ENCODE measurements at regions not wholly inside any gene's neighbourhood (a gene's known extent, or its start where the extent isn't known, plus 50 kb on each side); places are given as distances from the start of the nearest gene placed in this dataset.
"Not testable (repeated sequence)": the region's sequence is repeated elsewhere in the genome, so short reads cannot be mapped to it uniquely, and the experiment has no call there.

- no peak overlapping the region for H2AFZ ChIP-seq (ENCODE audit: low read depth, low read length)
- no peak for DNase-seq
- no peak overlapping the region for H3K23ac ChIP-seq (ENCODE audit: low read length in 2 of 2)
- no peak overlapping the region for H4K91ac ChIP-seq (ENCODE audit: low read length)
- no peaks in the 10 kb centered on the region for H3K36me3 ChIP-seq (ENCODE audit: control insufficient read depth in 1 of 2, insufficient read depth in 2 of 2, low read depth in 1 of 2, low read length in 2 of 2)
- no peak overlapping the region for H3K18ac ChIP-seq (ENCODE audit: low read depth in 1 of 2, low read length in 2 of 2)
- H2BK120ac ChIP-seq (ENCODE audit: low read depth, low read length), result no peak overlapping the region
- H3K27me3 ChIP-seq (ENCODE audit: control insufficient read depth in 1 of 2, insufficient read depth in 1 of 2, low read length in 2 of 2), result no peaks in the 10 kb centered on the region
- no peak overlapping the region for H3K27ac ChIP-seq (ENCODE audit: low read length, poor library complexity, severe bottlenecking)
- WGBS, result 91% methylated on average over 11 of the region's 11 CpGs
- H3K9me3 ChIP-seq (ENCODE audit: control insufficient read depth, low read length), result peaks cover 12% of the 10 kb centered on the region
- no peak overlapping the region for H2AK5ac ChIP-seq (ENCODE audit: low read length, severe bottlenecking)
- H3K14ac ChIP-seq (ENCODE audit: low read length in 2 of 2), result no peak overlapping the region
- H3K79me1 ChIP-seq (replicated peaks; ENCODE audit: low read length, poor library complexity, severe bottlenecking), result peaks cover 5% of the 10 kb centered on the region
- H4K8ac ChIP-seq (ENCODE audit: low read length), result no peak overlapping the region
- H2BK15ac ChIP-seq (ENCODE audit: low read depth, poor library complexity, severe bottlenecking), result no peak overlapping the region
- H3K4me3 ChIP-seq (ENCODE audit: insufficient read depth in 1 of 2, low read depth in 1 of 2, low read length in 2 of 2), result no peak overlapping the region
- no peak overlapping the region for H2BK12ac ChIP-seq (ENCODE audit: low read length in 2 of 2)
- no peak overlapping the region for H2BK5ac ChIP-seq (ENCODE audit: low read depth, low read length, poor library complexity, severe bottlenecking)
- no peak overlapping the region for H3K4me2 ChIP-seq (ENCODE audit: low read length, poor library complexity, severe bottlenecking)
- H3K4me1 ChIP-seq (ENCODE audit: control insufficient read depth, insufficient read depth, low read depth, low read length), result no peaks in the 10 kb centered on the region
- H3K9ac ChIP-seq (ENCODE audit: low read length), result no peak overlapping the region
- H3K4ac ChIP-seq (ENCODE audit: low read depth in 1 of 2, low read length in 2 of 2), result no peak overlapping the region
Observed at GRCh38 chr11:71171576-71171975, 80.8 kb downstream of the SHANK2 start.

- DNase-seq, result no peak
- no peak overlapping the region for H3K4me3 ChIP-seq (ENCODE audit: insufficient read depth in 1 of 2, low read depth in 1 of 2, low read length in 2 of 2)
- no peak overlapping the region for H2BK15ac ChIP-seq (ENCODE audit: low read depth, poor library complexity, severe bottlenecking)
Observed at GRCh38 chr11:71170624-71171423, 81.6 kb downstream of the SHANK2 start.

GRCh38 chr11:71169313-71169712 lies 83.1 kb downstream of the SHANK2 start:
- H3K27me3 ChIP-seq (ENCODE audit: control insufficient read depth in 1 of 2, insufficient read depth in 1 of 2, low read length in 2 of 2), result no peaks in the 10 kb centered on the region
- no peak overlapping the region for H2BK5ac ChIP-seq (ENCODE audit: low read depth, low read length, poor library complexity, severe bottlenecking)
- no peak overlapping the region for H3K14ac ChIP-seq (ENCODE audit: low read length in 2 of 2)
- 76% methylated on average over 3 of the region's 8 CpGs for WGBS
- no peak overlapping the region for H3K4ac ChIP-seq (ENCODE audit: low read depth in 1 of 2, low read length in 2 of 2)
- no peak overlapping the region for H2AFZ ChIP-seq (ENCODE audit: low read depth, low read length)
- no peak overlapping the region for H2AK5ac ChIP-seq (ENCODE audit: low read length, severe bottlenecking)
- peaks cover 0 to 4% of the 10 kb centered on the region in 2 experiments for H3K36me3 ChIP-seq (ENCODE audit: control insufficient read depth in 1 of 2, insufficient read depth in 2 of 2, low read depth in 1 of 2, low read length in 2 of 2)
- peaks cover 8% of the 10 kb centered on the region for H3K79me1 ChIP-seq (replicated peaks; ENCODE audit: low read length, poor library complexity, severe bottlenecking)
- no peaks in the 10 kb centered on the region for H3K9me3 ChIP-seq (ENCODE audit: control insufficient read depth, low read length)
- no peak overlapping the region for H4K91ac ChIP-seq (ENCODE audit: low read length)
- H2BK12ac ChIP-seq (ENCODE audit: low read length in 2 of 2), result no peak overlapping the region
- H3K4me3 ChIP-seq (ENCODE audit: insufficient read depth in 1 of 2, low read depth in 1 of 2, low read length in 2 of 2), result no peak overlapping the region
- no peak overlapping the region for H3K9ac ChIP-seq (ENCODE audit: low read length)
- H3K23ac ChIP-seq (ENCODE audit: low read length in 2 of 2), result no peak overlapping the region
- no peak overlapping the region for H3K4me2 ChIP-seq (ENCODE audit: low read length, poor library complexity, severe bottlenecking)
- DNase-seq, result no peak
- H3K27ac ChIP-seq (ENCODE audit: low read length, poor library complexity, severe bottlenecking), result no peak overlapping the region
- no peak overlapping the region for H2BK15ac ChIP-seq (ENCODE audit: low read depth, poor library complexity, severe bottlenecking)
- no peak overlapping the region for H3K18ac ChIP-seq (ENCODE audit: low read depth in 1 of 2, low read length in 2 of 2)
- H4K8ac ChIP-seq (ENCODE audit: low read length), result no peak overlapping the region
- no peak overlapping the region for H2BK120ac ChIP-seq (ENCODE audit: low read depth, low read length)
- H3K4me1 ChIP-seq (ENCODE audit: control insufficient read depth, insufficient read depth, low read depth, low read length), result no peaks in the 10 kb centered on the region

More at GRCh38 chr11:71170624-71171423, 81.6 kb downstream of the SHANK2 start:
- Histone ChIP-seq H3K14ac (ENCODE audit: low read length in 2 of 2) (no peak overlapping the region), H3K4me2 (ENCODE audit: low read length, poor library complexity, severe bottlenecking) (no peak overlapping the region), H4K91ac (ENCODE audit: low read length) (no peak overlapping the region), H3K27ac (ENCODE audit: low read length, poor library complexity, severe bottlenecking) (no peak overlapping the region), H3K9me3 (ENCODE audit: control insufficient read depth, low read length) (peaks cover 5% of the 10 kb centered on the region), H2BK120ac (ENCODE audit: low read depth, low read length) (no peak overlapping the region), H2BK12ac (ENCODE audit: low read length in 2 of 2) (no peak overlapping the region), H3K4me1 (ENCODE audit: control insufficient read depth, insufficient read depth, low read depth, low read length) (no peaks in the 10 kb centered on the region), H3K4ac (ENCODE audit: low read depth in 1 of 2, low read length in 2 of 2) (no peak overlapping the region), H3K18ac (ENCODE audit: low read depth in 1 of 2, low read length in 2 of 2) (no peak overlapping the region), H3K36me3 (ENCODE audit: control insufficient read depth in 1 of 2, insufficient read depth in 2 of 2, low read depth in 1 of 2, low read length in 2 of 2) (peaks cover 0 to 1% of the 10 kb centered on the region in 2 experiments), H3K79me1 (replicated peaks; ENCODE audit: low read length, poor library complexity, severe bottlenecking) (peaks cover 8% of the 10 kb centered on the region), H2AK5ac (ENCODE audit: low read length, severe bottlenecking) (no peak overlapping the region), H4K8ac (ENCODE audit: low read length) (no peak overlapping the region), H3K27me3 (ENCODE audit: control insufficient read depth in 1 of 2, insufficient read depth in 1 of 2, low read length in 2 of 2) (no peaks in the 10 kb centered on the region), H2BK5ac (ENCODE audit: low read depth, low read length, poor library complexity, severe bottlenecking) (no peak overlapping the region), H3K9ac (ENCODE audit: low read length) (no peak overlapping the region), H3K23ac (ENCODE audit: low read length in 2 of 2) (no peak overlapping the region), H2AFZ (ENCODE audit: low read depth, low read length) (no peak overlapping the region)
- WGBS, result 86% methylated on average over 31 of the region's 31 CpGs

- not testable (repeated sequence) for DNase-seq; H2AFZ ChIP-seq (ENCODE audit: low read depth, low read length); H3K9me3 ChIP-seq (ENCODE audit: control insufficient read depth, low read length); H3K9ac ChIP-seq (ENCODE audit: low read length); H2BK5ac ChIP-seq (ENCODE audit: low read depth, low read length, poor library complexity, severe bottlenecking); H3K4me1 ChIP-seq (ENCODE audit: control insufficient read depth, insufficient read depth, low read depth, low read length); H3K27me3 ChIP-seq (ENCODE audit: control insufficient read depth in 1 of 2, insufficient read depth in 1 of 2, low read length in 2 of 2); H3K14ac ChIP-seq (ENCODE audit: low read length in 2 of 2); H3K27ac ChIP-seq (ENCODE audit: low read length, poor library complexity, severe bottlenecking); H4K91ac ChIP-seq (ENCODE audit: low read length); H3K4me2 ChIP-seq (ENCODE audit: low read length, poor library complexity, severe bottlenecking); H2AK5ac ChIP-seq (ENCODE audit: low read length, severe bottlenecking); H3K18ac ChIP-seq (ENCODE audit: low read depth in 1 of 2, low read length in 2 of 2); H2BK120ac ChIP-seq (ENCODE audit: low read depth, low read length); H3K4me3 ChIP-seq (ENCODE audit: insufficient read depth in 1 of 2, low read depth in 1 of 2, low read length in 2 of 2); H3K23ac ChIP-seq (ENCODE audit: low read length in 2 of 2); H2BK15ac ChIP-seq (ENCODE audit: low read depth, poor library complexity, severe bottlenecking); H2BK12ac ChIP-seq (ENCODE audit: low read length in 2 of 2); H4K8ac ChIP-seq (ENCODE audit: low read length); H3K4ac ChIP-seq (ENCODE audit: low read depth in 1 of 2, low read length in 2 of 2); H3K36me3 ChIP-seq (ENCODE audit: control insufficient read depth in 1 of 2, insufficient read depth in 2 of 2, low read depth in 1 of 2, low read length in 2 of 2)
- H3K79me1 ChIP-seq (replicated peaks; ENCODE audit: low read length, poor library complexity, severe bottlenecking), result peaks cover 10% of the 10 kb centered on the region
- no CpG with 5 or more reads among the region's 31 CpGs for WGBS
Observed at GRCh38 chr11:71167814-71168213, 84.6 kb downstream of the SHANK2 start.
